CD4-positive, alpha-beta T cell treated with Interleukin-17A for 1 hour (primary cell): ENCODE measurements at regions not wholly inside any gene's neighbourhood (a gene's known extent, or its start where the extent isn't known, plus 50 kb on each side); places are given as distances from the start of the nearest gene placed in this dataset.
"Not testable (repeated sequence)": the region's sequence is repeated elsewhere in the genome, so short reads cannot be mapped to it uniquely, and the experiment has no call there.

Source experiments
- DNase-seq: peaks from one replicate; pipeline ENCODE4 v3.0.0-alpha.2; 2020

GRCh38 chr15:19972582-19972981 is 569.0 kb downstream of the GOLGA6L6 start:
- DNase-seq = not testable (repeated sequence)

- not testable (repeated sequence) for DNase-seq
Observed at GRCh38 chr15:19965574-19965973, 576.0 kb downstream of the GOLGA6L6 start.

GRCh38 chr15:19964480-19964879 is 577.1 kb downstream of the GOLGA6L6 start:
- DNase-seq = not testable (repeated sequence)

- DNase-seq = no peak
Observed at GRCh38 chr15:19956124-19956796, 585.3 kb downstream of the GOLGA6L6 start.

- no peak for DNase-seq
Observed at GRCh38 chr15:19944261-19944888, 597.2 kb downstream of the GOLGA6L6 start.

- no peak for DNase-seq
Observed at GRCh38 chr15:19943515-19943914, 598.1 kb downstream of the GOLGA6L6 start.

GRCh38 chr15:19903281-19903680 is 638.3 kb downstream of the GOLGA6L6 start:
- not testable (repeated sequence) for DNase-seq

GRCh38 chr15:19902388-19902787 is 639.2 kb downstream of the GOLGA6L6 start:
- DNase-seq = not testable (repeated sequence)

GRCh38 chr15:19901414-19901813 is 640.2 kb downstream of the GOLGA6L6 start:
- DNase-seq = not testable (repeated sequence)

- DNase-seq = no peak
Observed at GRCh38 chr15:19899021-19899824, 642.4 kb downstream of the GOLGA6L6 start.

GRCh38 chr15:19888811-19889210 is 652.8 kb downstream of the GOLGA6L6 start:
- not testable (repeated sequence) for DNase-seq

GRCh38 chr15:19844061-19844460 is 697.5 kb downstream of the GOLGA6L6 start:
- not testable (repeated sequence) for DNase-seq
